HepG2 (cell line): ENCODE measurements at regions not wholly inside any gene's neighbourhood (a gene's known extent, or its start where the extent isn't known, plus 50 kb on each side); places are given as distances from the start of the nearest gene placed in this dataset.

Experiments used
- BCL6 ChIP-seq: IDR thresholded peaks from 2 replicates; pipeline ENCODE4 v1.6.1; 2016; ENCODE audit warnings: missing genetic modification reagents, missing compliant biosample characterization
- CHD2 ChIP-seq: IDR thresholded peaks from 2 replicates; pipeline ENCODE4 v1.6.1; 2011; ENCODE audit warnings: low read depth, low read length, improper control_type of control experiment
- ETV6 ChIP-seq: sonication (generic); formaldehyde crosslinking; conservative IDR thresholded peaks from 2 replicates; pipeline ENCODE4 v1.4.0; 2020; ENCODE audit warnings: missing genetic modification reagents
- GABPA ChIP-seq, 2 experiments: IDR thresholded peaks; 2 replicates each; pipeline ENCODE4 v1.6.1; 2011 to 2016; ENCODE audit warnings: low read depth in 2 of 2, low read length in 1 of 2, missing biosample characterization in 1 of 2, missing genetic modification characterization in 1 of 2
- NFRKB ChIP-seq: fragments of 450-650 bp; IDR thresholded peaks from 2 replicates; pipeline ENCODE4 v1.6.1; 2017
- NR3C1 ChIP-seq: sonication (generic); formaldehyde crosslinking; IDR thresholded peaks from 2 replicates; pipeline ENCODE4 v1.4.0; 2020; ENCODE audit warnings: missing genetic modification reagents
- PBX3 ChIP-seq: sonication (generic); formaldehyde crosslinking; IDR thresholded peaks from 2 replicates; pipeline ENCODE4 v1.8.1; 2023; ENCODE audit warnings: missing genetic modification reagents, inconsistent platforms, borderline replicate concordance
- POLR2A ChIP-seq, 2 experiments: IDR thresholded peaks; 2 replicates each; pipeline ENCODE4 v1.6.1; 2011; ENCODE audit warnings: low read depth in 2 of 2, low read length in 2 of 2, mild to moderate bottlenecking in 1 of 2, moderate library complexity in 1 of 2; ENCODE audit not compliant: insufficient read depth in 1 of 2
- TMF1 ChIP-seq: sonication (generic); formaldehyde crosslinking; IDR thresholded peaks from 2 replicates; pipeline ENCODE4 v1.8.1; 2022; ENCODE audit warnings: low read depth, missing genetic modification reagents
- YEATS2 ChIP-seq: sonication (generic); formaldehyde crosslinking; IDR thresholded peaks from 2 replicates; pipeline ENCODE4 v1.4.0; 2020; ENCODE audit warnings: missing genetic modification reagents, borderline replicate concordance
- TF ChIP-seq, protein P1 (sequence below): sonication (generic); formaldehyde crosslinking; IDR thresholded peaks from 2 replicates; pipeline ENCODE4 v1.5.0; 2020; ENCODE audit warnings: mild to moderate bottlenecking, missing genetic modification reagents, moderate library complexity

DNA sequence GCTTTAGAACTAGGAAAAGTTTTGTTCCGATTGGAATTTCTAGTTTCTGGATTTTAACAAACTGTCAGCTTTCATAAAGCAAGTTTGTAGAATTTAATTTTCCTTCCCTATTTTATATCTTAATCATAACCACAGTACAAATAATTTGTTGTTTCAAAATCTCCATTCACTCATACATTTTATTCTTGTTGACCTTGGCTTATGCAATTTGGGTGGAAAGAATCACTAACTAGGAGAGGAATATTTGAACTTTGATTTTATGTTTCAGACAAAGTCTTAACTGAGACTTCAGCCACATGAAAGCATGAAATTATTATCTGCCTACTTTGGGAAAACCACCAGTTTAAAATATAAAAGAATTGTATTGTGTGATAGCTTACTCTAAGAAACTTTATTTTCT lies 427.9 kb downstream of the SPRY1 start:
- TF ChIP-seq, protein P1, sequence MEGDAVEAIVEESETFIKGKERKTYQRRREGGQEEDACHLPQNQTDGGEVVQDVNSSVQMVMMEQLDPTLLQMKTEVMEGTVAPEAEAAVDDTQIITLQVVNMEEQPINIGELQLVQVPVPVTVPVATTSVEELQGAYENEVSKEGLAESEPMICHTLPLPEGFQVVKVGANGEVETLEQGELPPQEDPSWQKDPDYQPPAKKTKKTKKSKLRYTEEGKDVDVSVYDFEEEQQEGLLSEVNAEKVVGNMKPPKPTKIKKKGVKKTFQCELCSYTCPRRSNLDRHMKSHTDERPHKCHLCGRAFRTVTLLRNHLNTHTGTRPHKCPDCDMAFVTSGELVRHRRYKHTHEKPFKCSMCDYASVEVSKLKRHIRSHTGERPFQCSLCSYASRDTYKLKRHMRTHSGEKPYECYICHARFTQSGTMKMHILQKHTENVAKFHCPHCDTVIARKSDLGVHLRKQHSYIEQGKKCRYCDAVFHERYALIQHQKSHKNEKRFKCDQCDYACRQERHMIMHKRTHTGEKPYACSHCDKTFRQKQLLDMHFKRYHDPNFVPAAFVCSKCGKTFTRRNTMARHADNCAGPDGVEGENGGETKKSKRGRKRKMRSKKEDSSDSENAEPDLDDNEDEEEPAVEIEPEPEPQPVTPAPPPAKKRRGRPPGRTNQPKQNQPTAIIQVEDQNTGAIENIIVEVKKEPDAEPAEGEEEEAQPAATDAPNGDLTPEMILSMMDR, result no peak
- TF ChIP-seq TMF1 (CRISPR knock-in tag) (no peak), ETV6 (CRISPR knock-in tag) (no peak), POLR2A (IDR thresholded peaks at IDR 0.05; ENCODE audit: insufficient read depth in 1 of 2, low read depth in 2 of 2, low read length in 2 of 2) (no peak), GABPA (IDR thresholded peaks at IDR 0.05; ENCODE audit: low read depth, low read length) (no peak), GABPA (CRISPR knock-in tag; IDR thresholded peaks at IDR 0.05; ENCODE audit: low read depth) (no peak), NFRKB (no peak), PBX3 (no peak), YEATS2 (CRISPR knock-in tag) (no peak), CHD2 (no peak), BCL6 (no peak), NR3C1 (CRISPR knock-in tag) (no peak)
